Kidney glomerular epithelial cell (primary cell): ENCODE measurements at regions not wholly inside any gene's neighbourhood (a gene's known extent, or its start where the extent isn't known, plus 50 kb on each side); places are given as distances from the start of the nearest gene placed in this dataset.
"Not testable (repeated sequence)": the region's sequence is repeated elsewhere in the genome, so short reads cannot be mapped to it uniquely, and the experiment has no call there.

Experiments used
- DNase-seq: peaks from one replicate; lab custom pipeline; 2025; lab: John Stamatoyannopoulos, UW

DNA sequence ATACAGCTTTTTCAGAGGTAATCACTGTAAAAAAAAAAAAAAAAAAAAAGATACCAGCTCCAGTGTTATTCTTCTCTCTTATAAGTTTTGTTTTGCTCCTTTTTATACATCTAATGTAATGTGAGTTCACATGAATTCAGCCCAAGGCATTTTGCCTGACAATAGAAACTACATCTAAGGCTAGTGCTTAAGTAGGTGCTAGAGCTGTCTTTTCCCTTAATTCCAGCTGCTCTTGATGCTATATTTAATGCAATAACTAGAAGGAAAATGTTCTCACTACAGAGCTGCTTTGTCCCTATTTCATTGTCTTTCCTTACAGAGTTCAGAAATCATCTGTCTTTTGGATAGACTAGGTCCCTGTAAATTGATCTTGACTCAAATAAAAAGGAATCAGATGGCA is 150.1 kb downstream of the NAA11 start:
- DNase-seq = no peak

DNA sequence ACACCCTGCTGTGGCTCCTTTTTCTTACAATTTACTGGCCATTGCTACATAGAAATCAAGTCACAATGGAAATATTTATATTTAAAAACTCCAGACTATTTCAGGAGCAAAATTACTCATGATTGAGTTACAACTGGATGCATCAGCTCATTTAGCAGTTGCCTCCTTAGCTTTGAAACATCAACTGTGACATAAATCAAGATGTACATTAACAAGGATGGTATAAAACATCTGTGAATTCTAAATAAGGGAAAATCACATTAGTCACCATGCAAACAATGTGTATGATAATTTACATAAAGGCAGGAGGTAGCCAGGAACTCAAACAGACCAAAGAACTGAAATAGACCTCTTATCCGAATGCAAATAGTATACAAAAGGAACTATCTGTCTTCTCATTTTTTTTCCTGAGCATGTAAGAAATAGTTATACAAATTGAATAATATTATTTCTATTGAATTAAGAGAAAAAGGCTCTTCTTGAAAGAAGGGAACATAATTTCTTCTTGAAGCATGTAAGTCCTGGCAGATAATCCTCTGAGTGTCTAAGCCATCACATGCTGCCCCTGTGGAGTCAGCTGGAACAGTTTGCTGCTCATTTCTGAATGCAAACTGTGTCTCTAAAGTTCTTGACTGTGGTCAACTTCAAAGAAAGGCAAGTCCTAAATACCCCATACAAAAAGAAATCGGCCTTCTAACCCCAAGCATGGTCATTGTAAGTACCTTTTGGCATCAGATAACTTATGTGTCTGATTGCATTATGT is 151.2 kb downstream of the NAA11 start:
- no peak for DNase-seq

DNA sequence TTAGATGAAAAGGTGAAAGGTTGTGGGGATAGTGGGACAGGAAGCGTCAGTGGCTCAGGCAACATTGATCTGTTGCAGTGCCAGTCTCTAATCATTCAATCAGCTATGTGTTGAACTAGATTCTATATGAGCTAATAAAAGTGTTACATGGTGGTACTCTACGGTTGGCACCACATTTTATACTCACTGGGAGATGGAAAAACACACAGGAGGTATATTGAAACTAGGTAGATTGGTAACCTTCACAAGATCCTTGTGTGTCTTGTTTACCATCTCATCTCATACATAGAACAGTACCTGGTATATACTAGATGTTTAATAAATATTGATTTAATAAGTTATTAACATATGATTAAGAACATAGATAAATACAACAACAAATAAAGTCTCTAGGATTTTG is 152.7 kb downstream of the NAA11 start:
- no peak for DNase-seq

DNA sequence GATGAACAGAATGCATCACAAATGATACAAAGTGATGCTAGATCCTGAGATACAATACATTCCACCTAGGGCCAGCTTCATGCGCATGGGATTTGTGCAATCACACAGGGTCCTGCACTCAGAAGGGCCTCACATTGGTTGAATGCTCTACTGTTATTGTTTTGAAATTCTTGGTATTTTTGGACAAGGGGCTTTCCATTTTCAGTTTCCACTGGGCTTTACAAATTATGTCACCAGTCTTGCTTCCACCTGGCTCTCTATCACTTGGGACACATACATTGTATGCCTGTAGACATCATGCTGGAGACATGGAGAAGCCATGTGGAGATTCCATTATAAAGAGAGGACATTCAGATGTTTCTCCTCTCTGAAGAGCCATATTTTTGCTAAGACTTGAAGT is 155.8 kb downstream of the NAA11 start:
- DNase-seq = no peak

DNA sequence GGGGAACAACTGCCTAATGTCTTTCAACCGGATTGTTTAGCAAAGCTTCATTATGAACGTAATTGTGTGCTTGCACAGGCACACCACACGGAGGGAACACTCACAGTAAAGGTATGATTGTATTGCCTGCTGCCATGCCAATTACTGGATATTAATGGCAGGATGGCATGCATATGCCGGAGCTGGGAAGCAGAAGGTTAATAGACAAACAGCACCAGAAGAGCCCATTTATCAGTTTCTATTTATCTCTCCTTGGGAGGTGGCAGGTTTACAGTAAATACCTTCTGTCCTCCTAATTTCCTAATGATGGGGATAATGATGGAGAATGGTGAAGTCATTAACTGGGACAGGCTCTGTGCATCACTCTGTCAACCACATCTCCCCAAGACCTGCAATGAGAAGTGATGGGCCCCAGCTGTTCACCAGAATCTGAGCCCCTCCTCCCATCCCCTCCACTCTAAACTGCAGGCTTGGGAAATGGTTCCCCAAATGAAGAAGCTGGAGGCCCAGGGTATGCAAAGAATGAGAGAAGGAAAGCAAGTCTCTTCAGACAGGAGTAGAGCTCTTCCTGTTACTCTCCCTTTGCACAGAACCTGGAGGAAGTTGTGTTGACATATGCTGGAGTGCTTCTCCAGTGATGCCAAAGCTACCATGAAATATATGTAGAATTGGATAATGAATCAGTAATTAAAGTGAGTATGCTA is 160.8 kb downstream of the NAA11 start:
- no peak for DNase-seq

DNA sequence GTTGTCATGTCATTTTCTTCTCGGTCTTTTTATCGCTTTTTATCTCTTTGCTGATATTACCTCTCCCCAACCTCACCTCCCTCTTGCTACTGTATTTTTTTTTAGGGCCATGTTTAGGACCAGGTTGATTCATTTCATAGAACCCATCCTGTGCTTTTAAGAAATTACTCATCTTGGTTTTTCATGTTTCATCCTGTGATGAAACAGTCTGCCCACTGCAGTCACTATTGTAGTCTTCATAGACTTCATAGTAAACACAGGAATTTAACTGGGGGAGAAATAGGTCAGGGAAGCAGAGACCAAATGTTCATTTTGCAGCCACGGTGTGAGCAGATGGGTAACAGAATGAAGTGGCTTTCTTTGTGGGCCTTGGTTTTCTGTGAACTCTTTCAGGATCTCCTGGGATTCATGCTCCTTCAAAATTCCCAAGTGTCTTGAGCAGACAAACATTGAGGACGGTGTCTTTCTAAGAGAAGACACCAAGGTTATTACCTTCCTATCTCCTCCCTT is 161.8 kb downstream of the NAA11 start:
- no peak for DNase-seq

DNA sequence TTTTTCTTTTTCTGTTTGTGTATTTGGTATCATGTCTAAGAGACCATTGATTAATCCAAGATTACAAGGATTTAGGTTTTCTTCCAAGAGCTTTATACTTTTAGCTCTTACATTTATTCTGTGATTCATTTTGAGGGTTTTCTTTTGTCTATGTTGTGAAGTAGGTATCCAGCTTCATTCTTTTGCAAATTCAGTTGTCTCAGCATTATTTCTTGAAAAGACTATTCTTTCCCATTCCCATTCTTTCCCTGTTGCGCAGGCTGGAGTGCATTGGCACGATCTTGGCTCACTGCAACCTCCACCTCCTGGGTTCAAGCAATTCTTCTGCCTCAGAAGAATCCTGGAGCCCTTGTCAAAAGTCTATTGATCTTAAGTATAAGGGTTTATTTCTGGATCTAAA is 164.9 kb downstream of the NAA11 start:
- DNase-seq = no peak

DNA sequence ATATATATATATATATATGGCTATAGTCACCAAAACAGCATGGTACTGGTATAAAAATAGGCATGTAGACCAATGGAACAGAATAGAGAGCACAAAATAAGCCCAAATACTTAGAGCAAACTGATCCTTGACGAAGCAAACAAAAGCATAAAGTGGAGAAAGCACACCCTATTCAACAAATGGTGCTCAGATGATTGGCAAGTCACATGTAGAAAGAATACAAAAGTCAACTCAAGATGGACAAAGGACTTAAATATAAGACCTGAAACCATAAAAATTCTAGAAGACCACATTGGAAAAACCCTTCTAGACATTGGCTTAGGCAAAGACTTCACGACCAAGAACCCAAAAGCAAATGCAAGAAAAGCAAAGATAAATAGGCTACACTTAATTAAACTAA is 167.2 kb downstream of the NAA11 start:
- not testable (repeated sequence) for DNase-seq

DNA sequence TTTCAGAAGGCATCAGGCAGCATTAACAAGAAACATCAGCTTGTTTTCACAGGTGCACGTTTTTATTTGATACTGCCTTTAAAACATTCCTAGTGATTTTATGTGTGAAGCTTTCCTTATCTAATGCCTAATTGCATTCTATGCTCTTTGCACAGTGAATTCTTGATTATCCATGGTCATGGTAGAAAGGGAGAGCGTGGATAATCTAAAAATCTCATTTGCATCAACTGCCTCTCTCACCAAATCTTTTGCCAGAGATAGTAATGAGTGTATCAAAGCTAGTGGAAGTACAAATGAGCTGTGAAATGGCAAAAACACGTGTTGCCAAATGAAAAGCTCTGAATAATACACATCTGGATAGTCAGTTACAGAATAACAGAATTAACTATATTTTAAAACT is 170.5 kb downstream of the NAA11 start:
- DNase-seq = no peak

DNA sequence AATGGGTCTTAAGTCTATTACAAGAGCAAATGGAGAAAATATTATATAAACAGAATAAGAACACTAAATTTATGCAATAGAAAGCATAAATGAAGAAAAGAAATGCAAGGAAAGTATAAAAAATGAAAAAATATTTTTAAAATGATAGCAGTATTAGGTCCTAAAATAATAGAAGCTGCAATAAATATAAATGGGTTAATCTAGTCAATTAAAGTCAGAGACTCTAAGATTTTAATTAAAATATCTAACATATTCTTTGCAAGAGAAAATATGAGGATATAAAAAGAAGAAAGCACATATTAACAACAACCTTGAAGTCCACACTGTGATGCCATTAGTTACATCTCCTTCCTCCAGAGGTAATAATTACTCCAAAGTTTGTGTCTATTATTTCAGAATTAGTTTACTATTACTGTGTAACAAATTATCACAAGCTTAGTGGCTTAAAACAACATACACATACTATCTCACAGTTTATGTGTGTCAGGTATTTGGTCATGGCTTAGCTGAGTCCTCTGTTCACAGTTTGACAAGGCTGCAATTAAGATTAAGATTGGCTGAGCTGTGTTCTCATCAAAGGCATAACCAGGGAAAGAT is 174.9 kb downstream of the NAA11 start:
- no peak for DNase-seq

DNA sequence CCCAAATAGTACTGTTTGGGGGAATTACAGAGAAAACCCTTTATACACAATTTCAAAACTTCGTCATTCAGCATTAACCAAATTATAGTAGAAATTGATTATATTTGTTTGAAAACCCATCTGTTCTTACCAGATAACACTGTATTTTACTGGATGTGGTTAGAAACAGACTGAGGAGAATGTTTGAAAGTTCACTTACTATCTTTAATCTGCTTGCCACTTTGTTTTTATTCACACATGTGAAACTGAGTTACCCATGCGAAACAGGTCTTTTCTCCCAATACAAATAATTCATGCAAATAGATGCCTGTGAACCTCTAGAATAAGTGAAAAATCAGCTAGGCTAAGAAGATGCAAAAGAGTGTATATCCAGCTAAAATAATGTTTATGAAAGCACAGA is 177.5 kb downstream of the NAA11 start:
- DNase-seq = no peak

DNA sequence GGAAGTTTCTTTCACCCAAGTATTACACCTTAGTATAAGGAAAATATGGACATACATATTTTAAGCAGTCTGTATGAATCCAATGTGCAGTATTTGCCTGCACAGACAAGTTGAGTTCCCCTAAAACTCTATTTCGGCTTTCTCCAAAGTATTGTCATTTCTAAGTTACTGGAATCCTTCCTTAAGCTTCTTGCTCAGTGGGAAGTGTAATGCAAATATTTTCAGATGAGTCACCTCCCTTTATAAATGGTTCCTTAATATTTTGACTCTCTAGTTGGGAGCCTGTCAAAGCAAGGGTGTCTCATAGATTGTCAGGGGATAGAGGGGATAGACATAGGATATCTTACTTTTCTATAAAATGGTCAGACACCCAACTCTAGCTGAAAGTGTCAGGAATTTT is 178.6 kb downstream of the NAA11 start:
- DNase-seq = no peak

DNA sequence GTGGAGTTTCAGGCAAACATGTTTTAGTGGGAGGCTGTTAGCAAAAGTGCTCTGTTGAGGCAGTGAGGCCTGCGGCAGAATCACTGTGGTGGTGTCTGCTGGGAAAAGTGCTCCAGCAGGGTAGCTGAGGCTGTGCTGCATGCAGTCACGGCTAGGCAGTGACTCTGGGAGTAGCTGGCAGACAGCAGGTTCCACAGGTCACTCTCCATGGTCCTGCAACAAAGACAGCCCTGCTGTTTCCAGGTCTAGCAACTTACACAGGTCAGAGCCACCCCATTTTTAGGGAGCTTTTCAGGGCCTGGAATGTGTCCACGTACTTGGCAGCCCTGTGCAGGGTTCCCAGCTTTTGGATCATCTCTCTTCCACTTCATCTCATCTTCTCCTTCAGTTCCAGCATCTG is 184.3 kb downstream of the NAA11 start:
- no peak for DNase-seq

DNA sequence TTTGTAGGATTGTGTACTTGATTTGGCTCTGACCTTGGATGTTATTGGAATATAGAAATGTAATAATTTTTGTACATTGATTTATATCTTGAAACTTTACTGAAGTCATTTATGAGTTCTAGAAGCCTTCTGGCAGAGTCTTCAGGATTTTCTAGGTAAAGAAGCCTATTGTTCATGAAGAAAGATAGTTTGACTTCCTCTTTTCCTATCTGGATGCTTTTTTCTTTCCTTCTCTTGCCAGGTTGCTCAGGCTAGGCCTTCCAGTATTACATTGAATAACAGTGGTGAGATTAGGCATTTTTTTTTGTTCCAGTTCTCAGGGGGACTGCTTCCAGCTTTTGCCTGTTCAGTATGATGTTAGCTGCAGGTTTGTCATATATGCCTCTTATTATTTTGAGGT is 191.1 kb downstream of the NAA11 start:
- no peak for DNase-seq

DNA sequence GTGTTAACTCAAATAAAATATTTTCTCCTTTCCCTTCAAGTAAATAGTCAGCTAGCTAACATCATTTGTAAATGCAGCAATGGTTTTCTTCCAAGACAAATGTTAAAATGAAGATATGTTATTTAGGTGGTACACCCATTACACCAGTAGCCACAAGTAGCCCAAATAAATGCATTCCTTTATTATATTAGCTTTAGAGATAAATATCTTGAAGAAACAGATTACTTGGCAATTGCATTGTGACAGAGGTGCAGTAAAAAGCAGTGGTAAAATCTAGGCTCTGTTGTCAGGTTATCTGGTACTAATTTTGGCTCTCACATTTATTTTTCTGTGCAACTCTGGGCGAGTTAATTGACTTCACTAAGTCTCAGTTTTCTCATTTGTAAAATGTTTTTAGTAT is 193.0 kb downstream of the NAA11 start:
- DNase-seq = no peak

DNA sequence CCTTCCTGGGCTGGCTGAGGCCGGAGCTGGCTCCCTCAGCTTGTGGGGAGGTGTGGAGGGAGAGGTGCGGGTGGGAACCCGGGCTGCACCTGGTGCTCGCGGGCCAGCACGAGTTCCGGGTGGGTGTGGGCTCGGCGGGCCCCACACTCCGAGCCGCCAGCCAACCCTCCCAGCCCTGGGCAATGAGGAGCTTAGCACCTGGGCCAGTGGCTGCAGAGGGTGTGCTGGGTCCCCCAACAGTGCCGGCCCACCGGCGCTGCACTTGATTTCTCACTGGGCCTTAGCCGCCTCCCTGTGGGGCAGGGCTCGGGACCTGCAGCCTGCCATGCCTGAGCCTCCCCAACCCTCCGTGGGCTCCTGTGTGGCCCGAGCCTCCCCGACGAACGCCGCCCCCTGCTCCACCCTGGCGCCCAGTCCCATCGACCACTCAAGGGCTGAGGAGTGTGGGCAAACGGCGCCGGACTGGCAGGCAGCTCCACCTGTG is 182.7 kb upstream of the PAQR3 start:
- DNase-seq = no peak

DNA sequence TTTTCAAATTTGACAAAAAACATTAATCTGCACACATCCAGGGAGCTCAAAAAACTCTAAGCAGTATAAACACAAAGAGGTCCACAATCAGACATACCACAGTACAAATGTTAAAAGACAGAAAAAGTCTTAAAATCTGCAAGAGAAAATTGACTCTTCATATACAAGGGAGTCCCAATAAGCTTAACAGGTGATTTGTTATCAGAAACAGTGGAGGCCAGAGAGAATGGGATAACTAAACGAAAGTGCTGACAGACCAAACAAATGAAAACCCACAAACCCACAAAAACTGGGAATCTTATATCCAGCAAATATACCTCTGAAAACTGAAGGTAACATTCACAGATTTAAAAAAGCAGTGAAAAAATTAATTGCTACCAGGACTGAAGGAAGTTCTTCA is 182.0 kb upstream of the PAQR3 start:
- DNase-seq = no peak

DNA sequence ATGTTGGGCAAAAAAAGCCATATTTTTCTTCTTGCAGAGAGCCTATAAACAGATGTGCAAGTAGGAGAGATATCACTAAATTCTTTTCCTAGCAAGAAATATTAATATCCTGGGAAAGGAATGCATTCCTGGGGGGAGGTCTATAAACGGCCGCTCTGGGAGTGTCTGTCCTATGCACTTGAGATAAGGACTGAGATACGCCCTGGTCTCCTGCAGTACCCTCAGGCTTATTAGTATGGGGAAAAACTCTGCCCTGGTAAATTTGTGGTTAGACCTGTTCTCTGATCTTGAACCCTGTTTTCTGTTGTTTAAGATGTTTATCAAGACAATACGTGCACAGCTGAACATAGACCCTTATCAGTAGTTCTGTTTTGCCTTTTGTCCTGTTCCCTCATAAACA is 177.8 kb upstream of the PAQR3 start:
- DNase-seq = not testable (repeated sequence)

DNA sequence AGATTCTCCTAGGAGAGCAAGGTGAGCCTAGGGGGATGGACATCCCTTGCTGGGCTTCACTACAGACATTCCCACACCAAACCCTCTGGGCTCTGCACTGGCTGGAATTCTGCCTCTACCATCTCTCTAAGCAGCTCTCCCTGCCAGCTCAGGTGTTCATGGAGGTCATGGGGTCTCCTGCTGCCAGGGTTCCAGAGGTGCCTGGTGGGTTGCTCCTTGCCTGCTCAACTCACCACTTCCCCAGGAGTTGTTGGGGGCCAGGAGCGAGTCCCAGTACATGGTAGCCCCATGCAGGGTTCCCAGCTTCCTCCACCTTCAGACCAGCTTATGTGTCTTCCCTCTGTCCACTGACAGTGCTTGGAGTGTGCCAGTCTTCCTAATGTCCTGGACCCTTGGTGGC is 167.8 kb upstream of the PAQR3 start:
- no peak for DNase-seq

DNA sequence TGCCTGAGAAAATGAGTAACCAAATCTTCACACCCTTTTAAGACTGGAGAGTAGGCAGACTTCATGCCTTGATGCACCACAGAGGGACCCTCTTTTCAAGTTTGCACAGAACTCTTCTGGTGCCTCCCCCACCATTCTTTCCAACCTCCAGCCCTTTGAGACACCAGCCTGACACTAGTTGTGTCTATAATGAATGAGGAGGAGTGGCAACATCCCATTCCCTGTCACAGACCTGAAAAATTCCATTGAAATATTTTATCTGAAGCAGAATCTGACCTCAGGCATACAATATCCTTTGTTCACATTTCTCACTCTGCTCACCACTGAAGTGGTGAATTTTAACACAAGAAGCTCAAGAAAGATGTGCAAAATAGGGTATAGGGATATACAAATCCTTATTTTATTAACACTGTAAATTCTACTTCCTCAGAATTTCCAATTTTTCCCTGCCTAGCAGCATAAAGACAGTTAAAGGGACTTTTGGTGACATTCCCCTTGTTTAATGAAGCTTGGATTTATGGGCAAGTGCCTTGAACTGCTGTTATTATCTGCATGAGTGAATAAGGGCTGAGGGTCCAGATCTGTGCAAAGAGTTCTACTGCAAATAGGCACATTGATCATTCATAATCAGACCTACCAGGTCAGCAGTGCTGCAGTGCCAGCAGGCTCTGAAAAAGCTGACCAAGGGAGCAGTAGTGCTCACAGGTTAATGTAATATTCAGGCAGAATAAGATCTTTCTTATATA is 149.9 kb upstream of the PAQR3 start:
- DNase-seq = no peak

DNA sequence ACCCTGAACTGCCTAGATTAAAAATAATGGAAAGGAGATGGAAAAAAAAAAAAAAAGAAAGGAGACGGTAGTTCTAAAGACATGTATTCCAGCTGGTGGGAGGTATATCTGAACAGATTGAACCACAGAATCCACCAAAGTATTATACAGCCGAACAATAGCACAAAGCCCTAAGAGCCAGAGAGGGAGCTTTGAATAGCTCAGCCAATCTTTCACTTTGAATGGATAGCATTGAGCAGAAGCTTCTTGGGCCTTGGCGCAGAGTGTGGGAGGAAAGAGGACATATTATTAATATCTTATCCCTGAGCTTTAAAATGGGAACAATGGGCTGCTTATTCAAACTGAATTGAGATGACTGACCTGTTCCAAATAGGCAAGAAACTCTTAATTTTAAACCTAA is 147.8 kb upstream of the PAQR3 start:
- DNase-seq = no peak

DNA sequence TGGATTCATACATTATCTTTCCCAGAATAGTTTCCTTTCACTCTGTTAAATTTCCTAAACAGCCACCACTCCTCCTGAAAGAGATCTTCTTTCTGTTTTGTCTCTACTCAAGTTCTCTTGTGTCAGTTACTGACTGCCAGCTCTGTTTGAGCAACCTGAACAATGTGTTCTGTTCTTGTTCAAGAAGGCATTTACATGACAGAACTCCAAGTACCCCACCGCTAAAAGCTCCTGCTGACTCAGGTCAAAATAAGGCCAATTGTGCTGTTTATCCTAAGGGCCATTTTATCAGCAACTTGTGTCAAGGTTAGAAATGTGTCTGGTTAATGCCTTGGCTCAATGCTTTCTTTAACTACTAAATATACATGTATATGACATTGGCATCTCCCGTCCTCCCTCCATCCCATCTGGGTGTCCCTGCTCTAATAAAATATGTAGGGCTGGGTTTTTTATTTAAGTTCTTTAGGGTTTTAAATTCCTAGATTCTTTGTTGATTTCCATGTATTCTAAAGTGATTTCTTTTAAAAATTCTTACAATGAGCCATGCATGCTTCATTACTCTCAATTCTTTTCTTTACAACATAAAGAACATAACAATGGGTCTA is 144.3 kb upstream of the PAQR3 start:
- DNase-seq = no peak
